Neuronal stem cell (in vitro differentiated cells): ENCODE measurements at regions not wholly inside any gene's neighbourhood (a gene's known extent, or its start where the extent isn't known, plus 50 kb on each side); places are given as distances from the start of the nearest gene placed in this dataset.

ENCODE experiments used
- DNase-seq: peaks from one replicate; pipeline ENCODE4 v3.0.0-alpha.2; 2013; ENCODE audit warnings: low spot score
- H2AFZ ChIP-seq: one replicate; pipeline ENCODE4 v1.6.1; 2013; ENCODE audit warnings: mild to moderate bottlenecking, low read length, inconsistent platforms
- H2AK5ac ChIP-seq: 2 replicates; pipeline ENCODE4 v1.6.1; 2013; ENCODE audit warnings: low read depth, mild to moderate bottlenecking, inconsistent platforms, low read length, moderate library complexity, mixed read lengths
- H2BK120ac ChIP-seq: 2 replicates; pipeline ENCODE4 v1.6.1; 2013; ENCODE audit warnings: low read depth, mild to moderate bottlenecking, inconsistent platforms, low read length, moderate library complexity, mixed read lengths
- H2BK12ac ChIP-seq: one replicate; pipeline ENCODE4 v1.6.1; 2013; ENCODE audit warnings: low read length, inconsistent platforms
- H2BK15ac ChIP-seq: 2 replicates; pipeline ENCODE4 v1.6.1; 2013; ENCODE audit warnings: mild to moderate bottlenecking, low read length, inconsistent platforms, mixed read lengths
- H2BK5ac ChIP-seq: one replicate; pipeline ENCODE4 v1.6.1; 2013; ENCODE audit warnings: inconsistent platforms, mild to moderate bottlenecking, low read length, moderate library complexity
- H3K14ac ChIP-seq: one replicate; pipeline ENCODE4 v1.6.1; 2013; ENCODE audit warnings: low read length, inconsistent platforms
- H3K18ac ChIP-seq: 2 replicates; pipeline ENCODE4 v1.6.1; 2013; ENCODE audit warnings: low read length, inconsistent platforms
- H3K23ac ChIP-seq: 2 replicates; pipeline ENCODE4 v1.6.1; 2013; ENCODE audit warnings: low read depth, mild to moderate bottlenecking, mixed read lengths, low read length, inconsistent platforms; ENCODE audit not compliant: poor library complexity
- H3K27ac ChIP-seq: replicated peaks from 3 replicates; pipeline ENCODE4 v1.5.1; 2013; ENCODE audit warnings: low read length, inconsistent platforms
- H3K27me3 ChIP-seq, 3 experiments: 2 replicates each; pipeline ENCODE4 v1.6.1; 2013; ENCODE audit warnings: low read length in 3 of 3, mild to moderate bottlenecking in 2 of 3, inconsistent platforms in 1 of 3, low read depth in 1 of 3, mixed read lengths in 1 of 3, moderate library complexity in 1 of 3; ENCODE audit not compliant: control insufficient read depth in 3 of 3, insufficient read depth in 3 of 3
- H3K36me3 ChIP-seq, 2 donors: replicated peaks in 1 of 2; 2 replicates each; pipeline ENCODE4 v1.6.1; 2013; ENCODE audit warnings: low read length in 2 of 2; ENCODE audit not compliant: control insufficient read depth in 2 of 2, insufficient read depth in 2 of 2
- H3K4ac ChIP-seq: 2 replicates; pipeline ENCODE4 v1.6.1; 2013; ENCODE audit warnings: inconsistent platforms, mild to moderate bottlenecking, low read length, moderate library complexity
- H3K4me1 ChIP-seq, 2 donors: 1 replicate in 1 of 2; 2 replicates in 1 of 2; pipeline ENCODE4 v1.6.1; 2013; ENCODE audit warnings: low read length in 2 of 2, low read depth in 1 of 2; ENCODE audit not compliant: control insufficient read depth in 2 of 2, insufficient read depth in 1 of 2
- H3K4me2 ChIP-seq: one replicate; pipeline ENCODE4 v1.6.1; 2013; ENCODE audit warnings: mild to moderate bottlenecking, low read length, inconsistent platforms; ENCODE audit not compliant: insufficient read depth, poor library complexity, severe bottlenecking
- H3K4me3 ChIP-seq, 2 donors: 2 replicates each; pipeline ENCODE4 v1.5.1; 2013; ENCODE audit warnings: low read length in 2 of 2, mild to moderate bottlenecking in 2 of 2, inconsistent platforms in 1 of 2, moderate library complexity in 1 of 2
- H3K79me1 ChIP-seq: one replicate; pipeline ENCODE4 v1.6.1; 2013; ENCODE audit warnings: low read depth, mild to moderate bottlenecking, inconsistent platforms, low read length, moderate library complexity
- H3K9ac ChIP-seq: one replicate; pipeline ENCODE4 v1.6.1; 2013; ENCODE audit warnings: mild to moderate bottlenecking, low read depth, low read length, inconsistent platforms; ENCODE audit not compliant: poor library complexity
- H3K9me3 ChIP-seq, 2 donors: replicated peaks in 1 of 2; 2 replicates each; pipeline versions ENCODE3 to v1.6.1; 2013; ENCODE audit warnings: low read length in 2 of 2, mild to moderate bottlenecking in 2 of 2, inconsistent platforms in 1 of 2, low read depth in 1 of 2, mixed read lengths in 1 of 2, moderate library complexity in 1 of 2; ENCODE audit not compliant: control insufficient read depth in 2 of 2, insufficient read depth in 1 of 2
- H4K8ac ChIP-seq: one replicate; pipeline ENCODE4 v1.6.1; 2013; ENCODE audit warnings: low read depth, mild to moderate bottlenecking, inconsistent platforms, low read length, moderate library complexity
- H4K91ac ChIP-seq: one replicate; pipeline ENCODE4 v1.6.1; 2013; ENCODE audit warnings: low read length, low read depth, mild to moderate bottlenecking, inconsistent platforms; ENCODE audit not compliant: poor library complexity
- WGBS, 2 donors: extraction: QIAGEN DNeasy Blood & Tissue Kit; methylation state at CpG; one replicate each; pipeline ENCODE4 v1.1.7; 2013; ENCODE audit warnings: missing lambda C conversion rate in 2 of 2, mixed read lengths in 1 of 2; ENCODE audit not compliant: insufficient read length in 2 of 2, insufficient replicate concordance in 1 of 2; ENCODE audit errors: extremely low coverage in 2 of 2; 5-methylcytosine and 5-hydroxymethylcytosine counted together

- peak overlapping the region; percentile 42 for H3K18ac ChIP-seq
- no peaks in the 10 kb centered on the region for H3K36me3 ChIP-seq
- H3K79me1 ChIP-seq: no peaks in the 10 kb centered on the region
- H3K4ac ChIP-seq: no peak overlapping the region
- H2AK5ac ChIP-seq: peak overlapping the region; percentile 68
- no peak overlapping the region for H2BK5ac ChIP-seq
- H3K4me3 ChIP-seq: no peak overlapping the region
- H3K4me1 ChIP-seq: peaks cover 0 to 3% of the 10 kb centered on the region in 2 donors
- no peak for DNase-seq
- H4K8ac ChIP-seq: no peak overlapping the region
- H3K9ac ChIP-seq: no peak overlapping the region
- no peak overlapping the region for H3K27ac ChIP-seq
- no peak overlapping the region for H2BK12ac ChIP-seq
- no peak overlapping the region for H3K4me2 ChIP-seq
- no peak overlapping the region for H4K91ac ChIP-seq
- no peak overlapping the region for H2AFZ ChIP-seq
- H2BK15ac ChIP-seq: peak overlapping the region; percentile 86
- no CpG with 5 or more reads among the region's 11 CpGs for WGBS, 2 donors
- no peaks in the 10 kb centered on the region for H3K9me3 ChIP-seq
- no peaks in the 10 kb centered on the region for H3K27me3 ChIP-seq
- peak overlapping the region; percentile 6 for H2BK120ac ChIP-seq
- no peak overlapping the region for H3K23ac ChIP-seq
- no peak overlapping the region for H3K14ac ChIP-seq
Observed at GRCh38 chr20:56716806-56717205, 87.7 kb downstream of the TFAP2C start.

- Histone ChIP-seq H2BK12ac (no peak overlapping the region), H2AFZ (no peak overlapping the region), H3K9me3 (no peaks in the 10 kb centered on the region), H3K79me1 (no peaks in the 10 kb centered on the region), H2BK15ac (no peak overlapping the region), H2AK5ac (no peak overlapping the region), H3K4ac (no peak overlapping the region), H3K23ac (no peak overlapping the region), H3K4me3 (no peak overlapping the region), H3K9ac (no peak overlapping the region), H2BK5ac (no peak overlapping the region), H4K91ac (no peak overlapping the region), H3K4me2 (no peak overlapping the region), H3K36me3 (no peaks in the 10 kb centered on the region), H2BK120ac (no peak overlapping the region), H3K27me3 (no peaks in the 10 kb centered on the region), H4K8ac (no peak overlapping the region), H3K4me1 (peaks cover 0 to 3% of the 10 kb centered on the region in 2 donors), H3K18ac (no peak overlapping the region), H3K27ac (no peak overlapping the region), H3K14ac (no peak overlapping the region)
- no peak for DNase-seq
- WGBS, 2 donors: no CpG with 5 or more reads among the region's 2 CpGs
Observed at GRCh38 chr20:56718816-56719215, 89.7 kb downstream of the TFAP2C start.

DNA sequence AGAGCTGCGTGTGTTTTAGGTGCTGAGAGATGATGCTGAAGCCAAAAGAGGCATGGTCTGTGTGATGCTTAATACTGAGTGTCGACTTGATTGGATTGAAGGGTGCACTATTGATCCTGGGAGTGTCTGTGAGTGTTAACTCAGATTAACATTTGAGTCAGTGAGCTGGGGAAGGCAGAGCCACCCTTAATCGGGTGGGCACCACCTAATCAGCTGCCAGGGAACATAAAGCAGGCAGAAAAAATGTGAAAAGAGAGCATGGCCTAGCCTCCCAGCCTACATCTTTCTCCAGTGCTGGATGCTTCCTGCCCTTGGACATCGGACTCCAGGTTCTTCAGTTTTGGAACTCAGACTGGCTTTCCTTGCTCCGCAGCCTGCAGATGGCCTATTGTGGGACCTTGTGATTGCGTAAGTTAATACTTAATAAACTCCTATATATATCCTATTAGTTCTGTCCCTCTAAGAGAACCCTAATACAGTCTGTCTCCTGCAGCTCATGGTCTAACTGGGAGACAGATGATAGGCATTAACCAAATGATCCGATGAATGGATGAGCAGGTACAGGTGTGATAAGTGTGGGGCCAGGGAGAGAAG, 91.6 kb downstream of the TFAP2C start:
- H2BK120ac ChIP-seq: no peak overlapping the region
- no peak overlapping the region for H2AFZ ChIP-seq
- H2BK5ac ChIP-seq: no peak overlapping the region
- H3K4me3 ChIP-seq: no peak overlapping the region
- H3K9ac ChIP-seq: no peak overlapping the region
- DNase-seq: no peak
- no peak overlapping the region for H3K18ac ChIP-seq
- no peaks in the 10 kb centered on the region for H3K27me3 ChIP-seq
- no peak overlapping the region for H4K8ac ChIP-seq
- no peaks in the 10 kb centered on the region for H3K36me3 ChIP-seq
- H3K9me3 ChIP-seq: no peaks in the 10 kb centered on the region
- H4K91ac ChIP-seq: no peak overlapping the region
- H3K79me1 ChIP-seq: no peaks in the 10 kb centered on the region
- no peak overlapping the region for H3K23ac ChIP-seq
- no peak overlapping the region for H2BK12ac ChIP-seq
- H2BK15ac ChIP-seq: no peak overlapping the region
- no peak overlapping the region for H2AK5ac ChIP-seq
- H3K4ac ChIP-seq: no peak overlapping the region
- peaks cover 0 to 2% of the 10 kb centered on the region in 2 donors for H3K4me1 ChIP-seq
- no peak overlapping the region for H3K14ac ChIP-seq
- H3K4me2 ChIP-seq: no peak overlapping the region
- no CpG with 5 or more reads among the region's 7 CpGs for WGBS, 2 donors
- H3K27ac ChIP-seq: no peak overlapping the region

DNA sequence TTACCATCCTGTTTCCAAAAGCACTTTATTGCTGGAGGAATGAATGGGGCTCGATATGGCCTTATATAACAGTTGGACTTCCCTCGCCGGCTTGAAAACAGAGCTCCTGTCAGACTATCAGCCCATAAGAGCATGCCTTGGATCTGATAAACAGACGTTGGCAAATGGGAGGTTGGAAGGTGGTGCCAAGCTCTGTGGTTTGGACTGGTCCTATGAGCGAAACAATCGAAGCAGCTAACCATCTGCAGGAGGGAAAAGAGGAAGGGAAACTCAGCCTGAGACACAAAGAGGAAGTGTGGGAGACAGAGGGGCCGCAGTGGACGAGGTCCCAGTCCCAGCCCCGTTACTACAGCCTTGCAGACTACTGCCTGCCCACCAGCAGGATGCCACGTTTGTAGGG, 92.9 kb downstream of the TFAP2C start:
- no peak overlapping the region for H3K27ac ChIP-seq
- no peak overlapping the region for H2BK12ac ChIP-seq
- no peak overlapping the region for H2BK15ac ChIP-seq
- DNase-seq: no peak
- H3K14ac ChIP-seq: no peak overlapping the region
- WGBS, 2 donors: no CpG with 5 or more reads among the region's 10 CpGs
- no peaks in the 10 kb centered on the region for H3K36me3 ChIP-seq
- peaks cover 0 to 2% of the 10 kb centered on the region in 2 donors for H3K4me1 ChIP-seq
- H2BK120ac ChIP-seq: no peak overlapping the region
- H3K9ac ChIP-seq: no peak overlapping the region
- no peaks in the 10 kb centered on the region for H3K27me3 ChIP-seq
- H3K4me2 ChIP-seq: no peak overlapping the region
- no peak overlapping the region for H2AFZ ChIP-seq
- H4K8ac ChIP-seq: no peak overlapping the region
- H3K18ac ChIP-seq: no peak overlapping the region
- no peak overlapping the region for H4K91ac ChIP-seq
- H3K4ac ChIP-seq: no peak overlapping the region
- H2BK5ac ChIP-seq: no peak overlapping the region
- H3K79me1 ChIP-seq: no peaks in the 10 kb centered on the region
- H3K9me3 ChIP-seq: no peaks in the 10 kb centered on the region
- H3K4me3 ChIP-seq: no peak overlapping the region
- H3K23ac ChIP-seq: no peak overlapping the region
- H2AK5ac ChIP-seq: no peak overlapping the region
